ENCODE measurements at regions not wholly inside any gene's neighbourhood (a gene's known extent, or its start where the extent isn't known, plus 50 kb on each side); places are given as distances from the start of the nearest gene placed in this dataset.
"Not testable (repeated sequence)": the region's sequence is repeated elsewhere in the genome, so short reads cannot be mapped to it uniquely, and the experiment has no call there.

DNA sequence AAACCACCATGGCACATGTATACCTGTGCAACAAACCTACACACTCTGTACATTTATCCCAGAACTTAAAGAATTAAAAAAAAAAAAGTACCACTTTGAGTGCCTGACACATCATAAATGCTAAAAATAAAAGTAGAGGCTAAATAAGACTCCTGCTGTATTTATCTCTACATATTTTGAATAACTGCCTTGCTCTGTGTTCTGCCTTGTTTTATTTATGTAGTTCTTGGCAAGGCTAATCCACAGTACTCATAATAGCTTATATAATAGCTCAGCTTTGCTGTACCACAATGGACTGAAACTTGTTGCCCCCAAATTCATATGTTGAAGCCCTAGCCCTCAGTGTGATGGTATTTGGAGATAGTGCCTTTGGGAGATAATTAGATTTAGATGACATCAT, 95.4 kb upstream of the ADAMTS9 start:
- Histone ChIP-seq H3K9me3 (peaks cover 6% of the 10 kb centered on the region; the same call in 1 of the 2 replicates), H3K36me3 (replicated peaks in 1 of 2; ENCODE audit: control insufficient read depth in 1 of 2, insufficient read depth in 2 of 2, low read length in 1 of 2) (peaks cover 0 to 7% of the 10 kb centered on the region in 2 experiments), H3K27ac (ENCODE audit: low read depth in 2 of 2, low read length in 1 of 2) (no peak overlapping the region), H3K9me2 (no peaks in the 10 kb centered on the region), H3K4me2 (no peak overlapping the region), H3K4me3 (ENCODE audit: low read depth in 2 of 2, low read length in 1 of 2) (no peak overlapping the region), H3K79me2 (ENCODE audit: insufficient read depth) (no peaks in the 10 kb centered on the region), H2AFZ (ENCODE audit: low read depth) (no peak overlapping the region), H3K27me3 (ENCODE audit: insufficient read depth) (no peaks in the 10 kb centered on the region), H3K4me1 (ENCODE audit: control insufficient read depth in 1 of 2, insufficient read depth in 2 of 2, low read depth in 1 of 2, low read length in 1 of 2) (no peaks in the 10 kb centered on the region), H3F3A (replicated peaks; ENCODE audit: insufficient read depth) (no peaks in the 10 kb centered on the region), H4K20me1 (ENCODE audit: insufficient read depth) (no peaks in the 10 kb centered on the region), H3K9ac (no peak overlapping the region)
- ChIA-PET CTCF (interaction anchor here (1.2 kb wide), 1 partner anchor 24 kb away, joined by 3 read pairs; no protein-coding TSS in a partner anchor), POLR2A (interaction anchor here (0.7 kb wide), 1 partner anchor 22 kb away, joined by 6 read pairs; no protein-coding TSS in a partner anchor)
- TF ChIP-seq FOXJ3 (CRISPR knock-in tag; IDR thresholded peaks at IDR 0.05) (no peak), TEAD4 (IDR thresholded peaks at IDR 0.05; ENCODE audit: borderline replicate concordance, insufficient read depth) (no peak), MEF2A (IDR thresholded peaks at IDR 0.05; ENCODE audit: borderline replicate concordance, low read depth) (no peak), POLR2AphosphoS5 (IDR thresholded peaks at IDR 0.05; ENCODE audit: low read depth, low read length) (no peak), ELF1 (IDR thresholded peaks at IDR 0.05) (no peak), SIN3A (IDR thresholded peaks at IDR 0.05; ENCODE audit: borderline replicate concordance, low read depth, low read length) (no peak), TAF1 (IDR thresholded peaks at IDR 0.05; ENCODE audit: borderline replicate concordance, low read depth, low read length) (no peak), RFX5 (IDR thresholded peaks at IDR 0.05; ENCODE audit: low read length) (no peak), MXI1 (IDR thresholded peaks at IDR 0.05; ENCODE audit: low read depth, low read length) (no peak), NRF1 (IDR thresholded peaks at IDR 0.05; ENCODE audit: low read depth, low read length) (no peak), GATA2 (CRISPR knock-in tag; IDR thresholded peaks at IDR 0.05) (no peak), FOXM1 (IDR thresholded peaks at IDR 0.05; ENCODE audit: low read depth) (no peak)
- TF ChIP-seq, protein P1, sequence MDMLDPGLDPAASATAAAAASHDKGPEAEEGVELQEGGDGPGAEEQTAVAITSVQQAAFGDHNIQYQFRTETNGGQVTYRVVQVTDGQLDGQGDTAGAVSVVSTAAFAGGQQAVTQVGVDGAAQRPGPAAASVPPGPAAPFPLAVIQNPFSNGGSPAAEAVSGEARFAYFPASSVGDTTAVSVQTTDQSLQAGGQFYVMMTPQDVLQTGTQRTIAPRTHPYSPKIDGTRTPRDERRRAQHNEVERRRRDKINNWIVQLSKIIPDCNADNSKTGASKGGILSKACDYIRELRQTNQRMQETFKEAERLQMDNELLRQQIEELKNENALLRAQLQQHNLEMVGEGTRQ (IDR thresholded peaks at IDR 0.05; ENCODE audit: borderline replicate concordance, low read depth, low read length) = no peak
- TF ChIP-seq, protein P2, sequence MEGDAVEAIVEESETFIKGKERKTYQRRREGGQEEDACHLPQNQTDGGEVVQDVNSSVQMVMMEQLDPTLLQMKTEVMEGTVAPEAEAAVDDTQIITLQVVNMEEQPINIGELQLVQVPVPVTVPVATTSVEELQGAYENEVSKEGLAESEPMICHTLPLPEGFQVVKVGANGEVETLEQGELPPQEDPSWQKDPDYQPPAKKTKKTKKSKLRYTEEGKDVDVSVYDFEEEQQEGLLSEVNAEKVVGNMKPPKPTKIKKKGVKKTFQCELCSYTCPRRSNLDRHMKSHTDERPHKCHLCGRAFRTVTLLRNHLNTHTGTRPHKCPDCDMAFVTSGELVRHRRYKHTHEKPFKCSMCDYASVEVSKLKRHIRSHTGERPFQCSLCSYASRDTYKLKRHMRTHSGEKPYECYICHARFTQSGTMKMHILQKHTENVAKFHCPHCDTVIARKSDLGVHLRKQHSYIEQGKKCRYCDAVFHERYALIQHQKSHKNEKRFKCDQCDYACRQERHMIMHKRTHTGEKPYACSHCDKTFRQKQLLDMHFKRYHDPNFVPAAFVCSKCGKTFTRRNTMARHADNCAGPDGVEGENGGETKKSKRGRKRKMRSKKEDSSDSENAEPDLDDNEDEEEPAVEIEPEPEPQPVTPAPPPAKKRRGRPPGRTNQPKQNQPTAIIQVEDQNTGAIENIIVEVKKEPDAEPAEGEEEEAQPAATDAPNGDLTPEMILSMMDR (IDR thresholded peaks at IDR 0.05) = no peak
- TF ChIP-seq, protein P3, sequence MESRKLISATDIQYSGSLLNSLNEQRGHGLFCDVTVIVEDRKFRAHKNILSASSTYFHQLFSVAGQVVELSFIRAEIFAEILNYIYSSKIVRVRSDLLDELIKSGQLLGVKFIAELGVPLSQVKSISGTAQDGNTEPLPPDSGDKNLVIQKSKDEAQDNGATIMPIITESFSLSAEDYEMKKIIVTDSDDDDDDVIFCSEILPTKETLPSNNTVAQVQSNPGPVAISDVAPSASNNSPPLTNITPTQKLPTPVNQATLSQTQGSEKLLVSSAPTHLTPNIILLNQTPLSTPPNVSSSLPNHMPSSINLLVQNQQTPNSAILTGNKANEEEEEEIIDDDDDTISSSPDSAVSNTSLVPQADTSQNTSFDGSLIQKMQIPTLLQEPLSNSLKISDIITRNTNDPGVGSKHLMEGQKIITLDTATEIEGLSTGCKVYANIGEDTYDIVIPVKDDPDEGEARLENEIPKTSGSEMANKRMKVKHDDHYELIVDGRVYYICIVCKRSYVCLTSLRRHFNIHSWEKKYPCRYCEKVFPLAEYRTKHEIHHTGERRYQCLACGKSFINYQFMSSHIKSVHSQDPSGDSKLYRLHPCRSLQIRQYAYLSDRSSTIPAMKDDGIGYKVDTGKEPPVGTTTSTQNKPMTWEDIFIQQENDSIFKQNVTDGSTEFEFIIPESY (IDR thresholded peaks at IDR 0.05; ENCODE audit: borderline replicate concordance, low read depth) = no peak
- DNase-seq = no peak

DNA sequence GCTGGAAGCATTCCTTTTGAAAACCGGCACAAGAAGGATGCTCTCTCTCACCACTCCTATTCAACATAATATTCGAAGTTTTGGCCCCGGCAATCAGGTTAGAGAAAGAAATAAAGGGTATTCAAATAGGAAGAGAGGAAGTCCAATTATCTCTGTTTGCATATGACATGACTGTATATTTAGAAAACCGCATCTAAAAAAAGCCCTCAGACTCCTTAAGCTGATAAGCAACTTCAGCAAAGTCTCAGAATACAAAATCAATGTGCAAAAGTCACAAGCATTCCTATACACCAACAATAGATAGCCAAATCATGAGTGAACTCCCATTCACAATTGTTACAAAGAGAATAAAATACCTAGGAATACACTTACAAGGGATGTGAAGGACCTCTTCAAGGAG, 93.1 kb upstream of the ADAMTS9 start:
- H3K9me2 ChIP-seq; H3K36me3 ChIP-seq (replicated peaks in 1 of 2; ENCODE audit: control insufficient read depth in 1 of 2, insufficient read depth in 2 of 2, low read length in 1 of 2); H3K79me2 ChIP-seq (ENCODE audit: insufficient read depth); H3F3A ChIP-seq (replicated peaks; ENCODE audit: insufficient read depth); H3K4me3 ChIP-seq (ENCODE audit: low read depth in 2 of 2, low read length in 1 of 2); POLR2A ChIA-PET; H4K20me1 ChIP-seq (ENCODE audit: insufficient read depth); DNase-seq; H3K9ac ChIP-seq; CTCF ChIA-PET; H3K27ac ChIP-seq (ENCODE audit: low read depth in 2 of 2, low read length in 1 of 2); H3K27me3 ChIP-seq (ENCODE audit: insufficient read depth); H3K9me3 ChIP-seq; H2AFZ ChIP-seq (ENCODE audit: low read depth); H3K4me2 ChIP-seq; H3K4me1 ChIP-seq (ENCODE audit: control insufficient read depth in 1 of 2, insufficient read depth in 2 of 2, low read depth in 1 of 2, low read length in 1 of 2): not testable (repeated sequence)
- 74% methylated on average over 4 of the region's 4 CpGs for WGBS (ENCODE audit: low lambda C conversion rate)
